Right forelimb (tissue), 1 donor: ENCODE measurements at regions not wholly inside any gene's neighbourhood (a gene's known extent, or its start where the extent isn't known, plus 50 kb on each side); places are given as distances from the start of the nearest gene placed in this dataset.
"Not testable (repeated sequence)": the region's sequence is repeated elsewhere in the genome, so short reads cannot be mapped to it uniquely, and the experiment has no call there.

Source experiments
- DNase-seq: peaks from one replicate; pipeline ENCODE4 v3.0.0-alpha.2; 2018

DNA sequence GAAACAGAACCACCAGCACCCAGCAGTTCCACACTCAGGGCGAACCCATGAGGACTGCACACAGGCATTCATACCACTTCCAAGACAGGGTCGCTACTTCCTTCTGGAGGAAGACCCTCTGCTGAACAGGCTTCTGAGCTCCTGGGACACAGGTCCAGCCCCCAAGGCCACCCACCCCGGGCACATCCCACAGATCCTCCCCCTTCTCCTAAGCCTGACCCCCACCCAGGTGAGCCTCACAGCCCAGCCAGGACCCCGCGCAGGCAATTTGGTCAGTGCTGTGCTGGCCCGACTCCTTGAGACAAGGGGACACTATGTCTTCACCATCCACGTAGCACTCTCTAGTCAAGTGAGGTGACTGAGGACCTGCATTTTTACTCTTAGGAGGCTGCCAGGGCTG, 5382.7 kb upstream of the TPTE start:
- not testable (repeated sequence) for DNase-seq

DNA sequence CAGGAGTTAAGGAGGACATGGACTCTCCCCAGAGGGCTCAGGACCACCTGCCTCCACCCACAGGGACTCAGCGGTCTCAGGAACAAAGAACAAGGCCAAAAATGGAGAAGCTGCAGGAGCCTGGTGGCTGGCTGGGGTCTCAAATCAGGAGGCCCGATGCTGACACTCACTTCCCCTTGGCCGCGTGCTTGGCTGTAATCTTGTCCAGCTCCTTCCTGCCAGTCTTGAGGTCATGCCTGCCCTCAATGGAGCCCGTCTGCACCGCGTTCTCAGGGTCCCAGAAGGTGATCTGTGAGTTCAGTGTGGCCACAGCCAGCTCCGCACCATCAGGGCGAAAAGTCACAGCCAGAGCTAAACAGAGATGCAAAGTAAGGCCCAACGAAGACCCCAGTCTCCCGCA, 5381.9 kb upstream of the TPTE start:
- DNase-seq = not testable (repeated sequence)

DNA sequence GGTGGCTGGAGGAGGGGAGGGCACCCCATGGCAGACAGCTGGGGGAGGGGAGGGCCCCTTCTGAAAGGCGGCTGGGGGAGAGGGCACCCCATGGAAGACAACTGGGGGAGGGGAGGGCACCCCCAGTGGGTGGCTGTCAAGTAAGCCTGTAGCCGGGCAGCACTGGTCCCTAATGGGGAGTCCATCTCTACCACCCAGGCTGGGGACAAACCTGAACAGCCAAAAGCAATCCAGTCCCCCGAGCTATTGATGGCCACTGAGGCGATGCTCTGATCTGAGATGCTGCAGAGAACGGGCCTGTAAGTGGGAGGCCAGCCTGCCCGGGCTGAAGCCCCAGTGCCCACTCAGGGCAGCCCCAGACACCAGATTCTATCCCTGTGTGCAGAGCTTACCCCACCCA, 5378.4 kb upstream of the TPTE start:
- peak; percentile 21 for DNase-seq

DNA sequence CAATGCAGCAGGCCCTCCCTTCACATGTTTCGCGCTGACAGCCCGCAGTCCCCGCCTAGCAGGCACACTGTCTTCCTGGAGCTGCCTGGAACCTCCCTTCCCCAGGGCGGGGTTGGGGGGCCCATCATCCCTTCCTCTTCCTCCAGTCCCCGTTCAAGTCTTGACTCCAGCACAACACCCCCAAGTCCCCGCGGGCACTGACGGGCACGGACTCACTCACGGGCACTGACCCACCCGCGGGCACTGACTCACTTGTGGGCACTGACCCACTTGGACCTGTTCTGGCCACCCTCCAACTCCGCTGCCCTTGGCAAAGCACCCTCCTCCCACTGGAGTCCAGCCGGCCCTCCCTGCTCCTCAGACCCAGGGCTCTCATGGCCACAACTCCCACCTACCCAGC, 5376.7 kb upstream of the TPTE start:
- DNase-seq = peak; percentile 22

DNA sequence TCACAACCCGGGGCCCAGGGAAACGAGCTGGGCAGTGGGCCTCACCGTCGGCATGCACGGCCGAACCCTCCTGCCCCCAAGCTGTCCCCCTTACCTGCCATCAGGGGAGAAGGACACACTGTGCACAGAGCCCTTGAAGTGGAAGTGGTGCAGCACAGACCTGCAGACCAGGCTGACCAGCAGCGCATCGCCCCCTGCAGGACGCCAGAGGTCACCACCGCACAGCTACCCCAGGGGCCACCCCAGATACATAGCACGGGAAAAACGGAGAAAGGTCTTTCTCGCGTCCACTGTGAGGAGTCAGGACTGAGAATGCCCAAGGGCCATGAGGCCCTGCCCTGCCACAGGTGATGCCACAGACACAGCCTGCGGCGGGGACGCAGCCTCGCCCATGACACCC, 5373.7 kb upstream of the TPTE start:
- not testable (repeated sequence) for DNase-seq

DNA sequence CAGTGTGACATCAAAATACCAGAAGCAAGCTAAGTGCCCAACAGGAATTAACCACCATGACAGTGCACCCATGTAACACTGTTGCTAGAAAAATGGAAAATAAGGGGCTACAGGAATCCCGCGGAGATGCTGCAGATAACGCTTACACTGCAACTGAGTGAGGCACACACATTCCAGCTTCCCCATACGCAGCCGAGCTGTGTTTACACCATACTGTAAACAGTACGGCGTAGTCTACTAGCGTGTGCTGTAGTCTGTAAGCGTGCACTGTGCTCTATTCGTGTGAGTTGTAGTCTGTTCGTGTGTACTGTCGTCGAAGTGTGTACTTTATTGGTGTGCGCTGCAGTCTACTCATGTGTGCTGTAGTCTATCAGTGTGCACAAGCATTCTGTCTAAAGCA, 5372.2 kb upstream of the TPTE start:
- DNase-seq = not testable (repeated sequence)

DNA sequence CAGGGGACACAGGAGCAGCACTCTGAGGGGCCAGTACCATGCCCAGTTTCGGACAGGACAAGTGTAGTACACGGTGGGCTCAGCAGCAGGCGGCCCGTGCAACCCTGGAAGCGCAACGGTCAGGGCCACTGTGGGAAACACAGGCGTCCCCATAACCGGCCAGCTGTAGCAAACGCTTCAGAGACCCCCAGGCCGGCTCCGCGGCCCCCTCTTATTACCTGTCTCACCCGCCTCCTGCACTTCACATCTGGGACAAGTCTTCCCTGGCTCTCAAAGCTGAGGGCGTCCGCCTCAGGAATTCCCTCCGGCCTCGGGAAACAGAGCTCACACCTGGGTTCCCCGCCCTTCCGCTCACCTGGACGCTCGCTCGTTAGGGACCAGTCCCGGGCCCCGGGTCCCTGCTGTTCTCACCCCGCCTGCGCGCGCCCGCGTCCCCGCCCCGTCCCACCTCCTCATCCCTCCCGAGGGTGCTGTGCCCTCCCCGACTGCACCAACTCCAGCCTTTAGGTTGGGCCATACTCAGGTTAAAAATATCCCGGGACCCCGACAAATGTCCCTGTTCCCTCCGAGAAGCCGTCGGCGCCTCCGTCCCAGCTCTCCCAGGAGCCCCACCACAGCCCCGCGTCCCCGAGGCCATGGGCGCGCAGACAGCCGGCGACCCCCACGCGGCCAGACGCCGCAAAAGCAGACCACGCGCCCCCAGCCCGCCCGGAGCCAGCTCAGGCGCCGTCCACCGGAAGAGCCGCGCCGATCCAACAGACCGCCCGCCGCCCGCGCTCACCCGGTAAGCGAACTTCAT, 5367.3 kb upstream of the TPTE start:
- DNase-seq = not testable (repeated sequence)

DNA sequence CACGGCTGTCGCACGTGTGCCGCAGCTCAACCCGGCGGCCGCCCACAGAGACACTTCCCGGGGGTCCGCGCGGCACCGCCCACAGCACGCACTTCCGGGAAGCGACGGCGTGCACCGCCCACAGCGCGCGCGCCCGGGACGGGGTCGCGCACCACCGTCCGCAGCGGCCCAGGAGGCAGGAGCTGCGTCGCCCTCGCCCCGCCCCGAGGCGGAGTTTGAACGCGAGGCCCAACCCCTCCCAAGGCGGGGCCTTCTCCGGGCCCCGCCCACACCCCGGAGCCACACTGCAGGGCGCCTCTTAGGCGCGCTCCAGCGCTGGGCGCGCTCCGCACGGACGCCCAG, 5366.8 kb upstream of the TPTE start:
- peak; percentile 88 for DNase-seq

DNA sequence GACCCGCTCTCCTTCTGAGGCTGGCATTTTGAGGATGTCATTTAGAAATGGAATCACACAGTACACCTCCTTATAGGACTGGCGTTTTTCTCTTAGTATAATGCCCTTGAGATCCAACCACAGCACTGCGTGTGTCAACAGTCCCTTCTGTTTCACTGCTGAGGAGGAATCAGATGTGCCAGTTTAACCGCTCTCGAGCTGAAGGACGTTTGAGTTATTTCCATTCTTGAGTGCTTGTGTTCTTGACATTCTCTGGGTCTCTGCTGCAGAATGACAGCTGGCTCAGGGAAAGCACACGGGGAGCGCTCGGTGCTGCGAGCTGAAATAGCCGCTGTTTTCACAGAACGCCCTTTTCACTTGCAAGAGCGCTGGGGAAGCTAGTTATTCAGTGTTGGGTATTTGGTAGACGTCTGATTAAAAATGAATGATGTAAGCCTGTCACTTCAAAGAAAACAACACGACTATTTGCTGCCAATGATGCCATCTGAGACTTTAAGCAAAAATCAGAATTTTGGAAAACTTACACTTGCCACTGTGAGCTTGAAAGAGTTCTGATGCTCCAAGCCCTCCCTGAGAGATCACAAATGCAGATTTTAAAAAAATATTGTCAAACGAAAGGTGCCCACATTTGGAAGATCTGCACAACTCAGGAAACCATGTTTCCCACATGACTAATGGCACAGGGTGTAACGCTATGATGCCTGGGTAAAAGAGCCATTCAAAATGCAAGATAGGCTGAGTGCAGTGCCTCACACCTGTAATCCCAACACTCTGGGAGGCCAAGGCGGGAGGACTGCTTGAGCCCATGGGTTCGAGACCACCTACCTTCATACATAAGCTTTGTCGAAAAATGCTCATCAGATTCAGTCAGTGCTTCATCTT, 5358.4 kb upstream of the TPTE start:
- not testable (repeated sequence) for DNase-seq

DNA sequence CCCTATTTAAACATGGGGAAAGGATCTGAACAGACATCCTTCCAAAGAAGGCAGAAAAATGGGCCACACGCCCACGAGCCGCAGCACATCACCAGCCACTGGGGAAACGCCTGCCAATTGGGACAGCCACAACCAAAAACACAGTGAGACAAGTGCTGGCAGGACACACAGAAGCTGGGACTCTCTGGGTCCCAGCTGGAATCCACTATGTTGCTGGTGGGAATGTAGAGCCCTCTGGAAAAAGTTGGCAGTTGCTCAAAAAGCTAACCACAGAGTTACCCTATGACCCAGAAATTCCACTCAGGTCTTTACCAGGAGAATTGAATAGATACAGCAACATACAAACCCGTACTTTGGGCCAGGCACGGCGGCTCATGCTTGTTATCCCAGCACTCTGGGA, 5355.6 kb upstream of the TPTE start:
- DNase-seq = not testable (repeated sequence)
